RPMI7951 (cell line): ENCODE measurements at regions not wholly inside any gene's neighbourhood (a gene's known extent, or its start where the extent isn't known, plus 50 kb on each side); places are given as distances from the start of the nearest gene placed in this dataset.

ENCODE experiments used
- DNase-seq: peaks from one replicate; pipeline ENCODE4 v3.0.0-alpha.2; 2012; ENCODE audit warnings: low read depth

GRCh38 chr7:131618391-131618790 lies 62.0 kb upstream of the PODXL start:
- DNase-seq: peak; percentile 52

- DNase-seq: no peak
These were observed 60.2 kb upstream of the PODXL start for GRCh38 chr7:131616487-131617200.

- DNase-seq: no peak
These were observed 57.5 kb upstream of the PODXL start for GRCh38 chr7:131613909-131614308.

GRCh38 chr7:131610007-131610406 lies 53.6 kb upstream of the PODXL start:
- no peak for DNase-seq

GRCh38 chr7:131608116-131608500 lies 51.7 kb upstream of the PODXL start:
- peak; percentile 55 for DNase-seq

- peak; percentile 61 for DNase-seq
These were observed 51.1 kb upstream of the PODXL start for GRCh38 chr7:131607291-131608115.

GRCh38 chr7:131606346-131607290 lies 50.2 kb upstream of the PODXL start:
- no peak for DNase-seq
